HG03097 (cell line): ENCODE measurements at regions not wholly inside any gene's neighbourhood (a gene's known extent, or its start where the extent isn't known, plus 50 kb on each side); places are given as distances from the start of the nearest gene placed in this dataset.

ENCODE experiments used
- ATAC-seq: cut with Tn5 transposase; IDR thresholded peaks from one replicate; pipeline ENCODE4 v1.9.1; 2021; ENCODE audit not compliant: unreplicated experiment, low FRiP score

- ATAC-seq, result no peak
These were observed 559.3 kb upstream of the ARRDC4 start for GRCh38 chr15:97401195-97401594.

- ATAC-seq, result no peak
These were observed 558.5 kb upstream of the ARRDC4 start for GRCh38 chr15:97401970-97402369.

GRCh38 chr15:97406841-97407240 lies 553.7 kb upstream of the ARRDC4 start:
- no peak for ATAC-seq

GRCh38 chr15:97410897-97411575 lies 549.5 kb upstream of the ARRDC4 start:
- no peak for ATAC-seq

GRCh38 chr15:97420130-97420529 lies 540.4 kb upstream of the ARRDC4 start:
- ATAC-seq, result no peak

GRCh38 chr15:97425596-97425995 lies 534.9 kb upstream of the ARRDC4 start:
- no peak for ATAC-seq

GRCh38 chr15:97443101-97443500 lies 517.4 kb upstream of the ARRDC4 start:
- ATAC-seq, result no peak

GRCh38 chr15:97446138-97446537 lies 514.4 kb upstream of the ARRDC4 start:
- ATAC-seq, result no peak

GRCh38 chr15:97456521-97457202 lies 503.8 kb upstream of the ARRDC4 start:
- ATAC-seq, result no peak

GRCh38 chr15:97457203-97457847 lies 503.2 kb upstream of the ARRDC4 start:
- ATAC-seq, result no peak

- no peak for ATAC-seq
These were observed 500.7 kb upstream of the ARRDC4 start for GRCh38 chr15:97459771-97460170.

GRCh38 chr15:97461226-97461625 lies 499.3 kb upstream of the ARRDC4 start:
- no peak for ATAC-seq

- ATAC-seq, result no peak
These were observed 496.8 kb upstream of the ARRDC4 start for GRCh38 chr15:97463696-97464095.

GRCh38 chr15:97470417-97470816 lies 490.1 kb upstream of the ARRDC4 start:
- no peak for ATAC-seq

GRCh38 chr15:97473627-97474026 lies 486.9 kb upstream of the ARRDC4 start:
- no peak for ATAC-seq

- no peak for ATAC-seq
These were observed 480.5 kb upstream of the ARRDC4 start for GRCh38 chr15:97479957-97480356.

- no peak for ATAC-seq
These were observed 478.0 kb upstream of the ARRDC4 start for GRCh38 chr15:97482521-97482920.

- no peak for ATAC-seq
These were observed 477.3 kb upstream of the ARRDC4 start for GRCh38 chr15:97483232-97483631.

GRCh38 chr15:97490429-97490828 lies 470.1 kb upstream of the ARRDC4 start:
- no peak for ATAC-seq

- no peak for ATAC-seq
These were observed 459.2 kb upstream of the ARRDC4 start for GRCh38 chr15:97501291-97501690.

- no peak for ATAC-seq
These were observed 458.5 kb upstream of the ARRDC4 start for GRCh38 chr15:97502038-97502437.
